AG10803 (cell line): ENCODE measurements at regions not wholly inside any gene's neighbourhood (a gene's known extent, or its start where the extent isn't known, plus 50 kb on each side); places are given as distances from the start of the nearest gene placed in this dataset.
A peak's percentile ranks its signal among the peaks of the same experiment; 100 is the strongest.
"Not testable (repeated sequence)": the region's sequence is repeated elsewhere in the genome, so short reads cannot be mapped to it uniquely, and the experiment has no call there.

Source experiments
- DNase-seq: peaks from one replicate; pipeline ENCODE4 v3.0.0; 2010; ENCODE audit warnings: low read depth
- H3K4me3 ChIP-seq: 2 replicates; pipeline ENCODE4 v1.5.1; 2011; ENCODE audit warnings: mild to moderate bottlenecking, low read length, control low read depth
- CTCF ChIP-seq: conservative IDR thresholded peaks from 2 replicates; pipeline ENCODE4 v1.5.1; 2011; ENCODE audit warnings: mild to moderate bottlenecking, low read length, control low read depth, inconsistent platforms

DNA sequence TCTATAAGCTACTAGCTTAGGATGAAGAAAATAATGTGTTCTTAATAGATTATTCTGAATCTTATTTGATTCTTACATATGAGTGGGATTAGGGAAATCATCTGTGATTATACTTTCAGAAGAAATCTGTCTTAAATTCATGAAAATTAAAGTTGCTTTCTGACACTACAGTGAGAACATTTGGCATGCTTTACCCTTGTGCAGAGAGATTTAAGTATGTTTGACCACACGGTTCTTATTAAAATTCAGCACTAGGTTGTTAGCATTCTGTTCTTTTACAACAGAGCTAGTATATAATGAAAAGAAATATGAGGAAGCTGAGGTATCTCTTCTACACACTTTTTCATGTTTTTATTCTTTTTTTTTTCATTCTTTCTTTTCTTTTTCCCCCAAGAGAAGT lies 2723.9 kb downstream of the PCDH9 start:
- DNase-seq, result peak; percentile 10
- H3K4me3 ChIP-seq, result no peak overlapping the region
- TF ChIP-seq CTCF, result no peak

DNA sequence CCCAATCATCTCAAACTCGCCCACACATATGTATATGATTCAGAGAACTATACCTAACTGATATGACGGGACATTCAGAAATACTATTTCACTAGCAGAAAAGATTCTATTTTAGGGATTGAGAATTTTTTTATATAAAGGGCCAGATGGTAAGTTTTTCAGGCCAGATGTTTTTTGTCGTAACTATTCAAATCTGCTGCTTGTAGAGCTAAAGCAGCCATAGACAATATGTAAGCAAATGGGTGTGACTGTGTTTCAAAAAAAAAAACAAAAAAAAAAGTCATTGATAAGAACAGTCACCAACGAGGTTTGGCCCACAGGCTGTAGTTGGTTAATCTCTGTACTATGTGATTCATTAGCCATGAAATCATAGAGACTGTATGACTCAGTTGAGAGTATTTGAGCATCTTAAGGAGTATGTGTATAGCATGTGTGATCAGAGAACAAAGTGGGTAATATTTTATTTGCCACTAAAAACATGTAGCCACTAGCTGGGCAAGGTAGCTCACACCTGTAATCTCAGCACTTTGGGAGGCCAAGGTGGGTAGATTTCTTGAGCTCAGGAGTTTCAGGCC lies 2724.7 kb downstream of the PCDH9 start:
- DNase-seq, result peak; percentile 34
- H3K4me3 ChIP-seq, result no peak overlapping the region
- TF ChIP-seq CTCF, result no peak

DNA sequence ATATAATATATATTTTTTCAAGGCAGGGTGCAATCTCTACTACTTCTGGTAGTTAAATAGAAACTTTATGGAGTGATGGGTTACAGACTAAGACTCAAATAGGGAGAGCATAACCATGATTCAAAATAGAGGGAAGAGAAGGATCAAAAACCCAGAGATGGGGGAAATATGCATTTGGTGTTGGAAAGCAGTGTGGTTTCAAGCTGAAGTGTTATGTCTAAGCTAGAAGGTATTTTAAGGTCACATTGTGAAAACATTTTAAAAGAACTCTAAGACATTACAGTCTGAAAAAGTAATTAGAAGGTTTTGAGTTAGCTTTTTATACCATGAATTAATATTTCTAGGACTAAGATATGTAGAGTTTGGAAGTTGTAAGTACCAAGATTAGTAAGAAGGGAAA lies 2741.4 kb downstream of the PCDH9 start:
- no peak for TF ChIP-seq CTCF
- no peak for DNase-seq
- no peak overlapping the region for H3K4me3 ChIP-seq

DNA sequence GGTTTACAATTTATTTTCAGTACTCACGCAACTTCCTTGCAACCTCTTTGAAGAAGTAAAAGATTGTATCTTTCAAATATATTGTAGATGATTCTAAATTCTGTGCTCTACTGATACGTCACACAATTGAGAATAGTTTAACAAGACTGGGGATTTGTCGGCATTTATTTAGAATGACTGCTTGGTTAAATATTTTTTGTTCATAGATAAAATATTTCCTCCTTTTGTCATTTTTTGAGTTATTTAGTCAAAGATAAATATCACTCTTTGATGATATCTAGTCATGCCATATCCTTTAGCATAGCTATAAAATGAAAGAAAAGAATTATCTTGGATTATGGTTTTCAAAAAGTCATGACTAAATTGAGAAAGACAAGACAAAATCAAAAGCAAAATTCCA lies 2747.8 kb downstream of the PCDH9 start:
- no peak for TF ChIP-seq CTCF
- DNase-seq, result no peak
- no peak overlapping the region for H3K4me3 ChIP-seq

DNA sequence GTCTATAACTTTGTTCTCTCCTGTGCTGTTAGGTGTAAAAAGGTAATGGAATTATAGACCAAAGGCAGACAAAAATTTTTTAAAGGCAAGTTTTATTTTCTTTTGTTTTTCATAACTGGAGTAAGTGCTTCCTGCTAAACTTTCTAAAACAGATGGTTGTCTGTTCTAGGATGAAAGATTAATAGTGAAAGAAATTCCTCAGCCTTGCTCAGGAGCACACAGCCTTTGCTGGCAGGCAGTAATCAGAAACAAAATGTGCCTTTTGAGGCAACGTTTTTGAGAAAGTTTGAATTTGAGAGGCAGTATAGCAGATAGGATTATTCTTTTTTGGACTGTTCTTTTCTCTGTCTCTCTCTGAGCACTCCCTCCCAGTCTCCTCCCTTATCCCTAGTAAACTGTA lies 2749.5 kb downstream of the PCDH9 start:
- peak; percentile 3 for DNase-seq
- no peak overlapping the region for H3K4me3 ChIP-seq
- no peak for TF ChIP-seq CTCF

GRCh38 chr13:64480211-64480610 lies 2749.9 kb downstream of the PCDH9 start:
- DNase-seq, result no peak
- no peak for TF ChIP-seq CTCF
- H3K4me3 ChIP-seq, result no peak overlapping the region

DNA sequence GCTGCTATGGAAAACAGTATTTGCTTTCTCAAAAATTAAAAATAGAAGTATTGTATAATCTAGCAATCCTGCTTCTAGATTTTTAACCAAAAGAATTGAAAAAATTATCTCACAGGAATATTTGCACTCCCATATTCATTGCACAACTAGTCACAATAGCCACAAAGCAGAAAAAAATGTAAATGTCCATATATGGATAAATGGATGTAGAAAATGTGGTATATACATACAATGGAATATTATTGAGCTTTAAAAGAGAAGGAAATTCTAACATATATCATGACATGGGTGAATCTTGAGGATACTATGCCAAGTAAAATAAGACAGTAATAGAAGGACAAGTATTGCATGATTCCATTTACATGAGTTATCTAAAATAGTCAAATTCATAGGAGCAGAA lies 2753.0 kb downstream of the PCDH9 start:
- DNase-seq, result no peak
- no peak for TF ChIP-seq CTCF
- no peak overlapping the region for H3K4me3 ChIP-seq

GRCh38 chr13:64476041-64476568 lies 2754.0 kb downstream of the PCDH9 start:
- H3K4me3 ChIP-seq, DNase-seq: not testable (repeated sequence)
